SJSA1 (cell line): ENCODE measurements at regions not wholly inside any gene's neighbourhood (a gene's known extent, or its start where the extent isn't known, plus 50 kb on each side); places are given as distances from the start of the nearest gene placed in this dataset.
"Not testable (repeated sequence)": the region's sequence is repeated elsewhere in the genome, so short reads cannot be mapped to it uniquely, and the experiment has no call there.

Experiments used
- DNase-seq, 2 experiments: peaks; one replicate each; pipeline ENCODE4 v3.0.0-alpha.2; 2015 to 2020; ENCODE audit warnings: low spot score in 2 of 2, low read depth in 1 of 2
- H3K27ac ChIP-seq: fragments of 250-450 bp; sonication (Bioruptor Pico); 2 replicates; pipeline ENCODE4 v1.5.1; 2020; ENCODE audit warnings: mild to moderate bottlenecking, moderate library complexity
- H3K27me3 ChIP-seq: fragments of 250-450 bp; sonication (Bioruptor Pico); replicated peaks from 2 replicates; pipeline ENCODE4 v1.5.1; 2020; ENCODE audit warnings: mild to moderate bottlenecking, moderate library complexity
- H3K36me3 ChIP-seq: fragments of 250-450 bp; sonication (Bioruptor Pico); 2 replicates; pipeline ENCODE4 v1.5.1; 2020; ENCODE audit warnings: mild to moderate bottlenecking
- H3K4me1 ChIP-seq: fragments of 250-450 bp; sonication (Bioruptor Pico); replicated peaks from 2 replicates; pipeline ENCODE4 v1.6.1; 2021; ENCODE audit warnings: mild to moderate bottlenecking
- H3K4me3 ChIP-seq: fragments of 250-450 bp; sonication (Bioruptor Pico); 2 replicates; pipeline ENCODE4 v1.5.1; 2020; ENCODE audit warnings: mild to moderate bottlenecking
- H3K9me3 ChIP-seq: fragments of 250-450 bp; sonication (Bioruptor Pico); replicated peaks from 2 replicates; pipeline ENCODE4 v1.5.1; 2020; ENCODE audit warnings: mild to moderate bottlenecking

DNA sequence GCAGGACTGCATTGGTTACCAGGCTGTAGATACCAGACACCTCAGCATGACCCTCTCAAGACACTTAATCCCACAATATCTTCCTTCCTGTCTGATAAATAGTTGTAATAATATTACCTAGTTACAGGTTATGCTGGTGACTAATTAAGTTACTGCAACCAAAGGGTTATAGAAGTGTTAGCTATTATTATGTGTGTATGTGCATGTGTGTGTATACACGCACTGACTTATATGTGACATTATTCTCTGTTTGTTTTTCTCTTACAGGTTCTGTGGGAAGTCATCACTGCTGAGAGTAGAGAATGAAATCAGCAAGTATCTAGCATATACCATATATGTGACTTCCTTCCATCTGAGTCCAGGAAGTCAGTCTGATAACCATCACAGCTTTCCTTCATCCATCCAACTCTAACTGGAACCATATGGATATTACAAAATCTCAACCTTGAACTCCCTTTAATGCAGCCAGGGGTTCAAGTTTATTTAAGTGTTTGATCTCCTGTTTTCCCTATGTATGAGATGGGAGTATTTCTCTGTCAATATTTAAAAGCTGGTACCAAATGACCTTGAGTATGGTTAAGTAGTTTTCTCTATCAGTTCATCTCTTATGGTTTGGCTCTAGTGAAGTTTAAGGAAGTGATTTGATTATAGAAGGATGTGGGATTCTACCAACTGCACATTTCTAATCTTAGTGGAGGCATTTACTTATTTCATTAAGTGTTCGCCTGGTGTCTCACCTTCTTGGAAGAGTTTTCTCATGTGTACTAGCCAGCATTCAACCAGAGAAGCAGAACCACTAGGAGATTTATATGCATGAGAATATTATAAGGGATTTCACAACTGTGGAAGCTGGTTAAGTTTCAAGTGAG, 313.2 kb downstream of the HIVEP2 start:
- Histone ChIP-seq H3K36me3 (no peaks in the 10 kb centered on the region), H3K27ac (no peak overlapping the region), H3K4me1 (no peaks in the 10 kb centered on the region), H3K9me3 (no peaks in the 10 kb centered on the region), H3K4me3 (no peak overlapping the region), H3K27me3 (no peaks in the 10 kb centered on the region)
- no peak for DNase-seq

- no peak for DNase-seq
- Histone ChIP-seq H3K27ac (no peak overlapping the region), H3K36me3 (no peaks in the 10 kb centered on the region), H3K9me3 (no peaks in the 10 kb centered on the region), H3K4me3 (no peak overlapping the region), H3K27me3 (no peaks in the 10 kb centered on the region), H3K4me1 (no peaks in the 10 kb centered on the region)
Observed at GRCh38 chr6:142633317-142633716, 311.7 kb downstream of the HIVEP2 start.

- H3K4me3 ChIP-seq, result no peak overlapping the region
- H3K9me3 ChIP-seq, result no peaks in the 10 kb centered on the region
- H3K4me1 ChIP-seq, result no peaks in the 10 kb centered on the region
- H3K27ac ChIP-seq, result no peak overlapping the region
- no peaks in the 10 kb centered on the region for H3K36me3 ChIP-seq
- DNase-seq, result no peak
- 0 out of 2 replicates have a peak, but pooled peaks cover 3% of the 10 kb centered on the region for H3K27me3 ChIP-seq
Observed at GRCh38 chr6:142635130-142635529, 309.8 kb downstream of the HIVEP2 start.

DNA sequence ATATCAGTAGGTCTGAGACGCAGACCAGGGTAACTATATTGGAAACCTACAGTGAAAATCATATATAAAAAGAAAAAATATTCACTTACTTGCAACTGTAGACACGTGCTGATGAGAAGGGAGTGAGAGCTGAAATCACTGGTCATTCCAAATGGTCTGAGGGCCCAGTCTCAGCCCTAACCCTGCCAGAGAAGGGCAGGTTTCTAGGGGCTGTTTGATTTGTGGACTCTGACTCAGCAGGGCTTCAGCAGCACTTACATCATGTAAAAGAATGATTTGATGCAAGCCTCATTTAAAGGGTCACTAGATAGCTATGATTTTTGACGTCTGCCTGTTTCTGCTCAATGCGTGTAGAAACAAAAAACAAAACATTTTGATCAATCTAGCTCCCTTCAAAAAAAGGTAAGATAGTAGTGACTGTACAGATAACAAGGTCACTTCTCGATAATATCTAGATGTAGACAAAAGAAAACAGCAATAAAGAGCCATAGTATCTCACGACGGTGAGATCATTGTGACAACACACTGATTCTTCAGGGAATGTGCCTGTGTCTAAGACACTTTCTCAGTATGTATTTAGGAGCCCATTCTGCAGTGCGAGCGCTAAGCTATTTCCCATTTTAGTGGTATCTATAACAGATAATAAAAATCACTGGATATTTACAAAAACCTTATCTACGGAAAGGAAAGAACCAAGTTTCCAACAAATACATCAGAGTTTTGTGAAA, 307.2 kb downstream of the HIVEP2 start:
- Histone ChIP-seq H3K27ac (no peak overlapping the region), H3K9me3 (no peaks in the 10 kb centered on the region), H3K27me3 (0 out of 2 replicates have a peak, but pooled peaks cover 3% of the 10 kb centered on the region), H3K36me3 (no peaks in the 10 kb centered on the region), H3K4me3 (no peak overlapping the region), H3K4me1 (no peaks in the 10 kb centered on the region; the same call in 1 of the 2 replicates)
- no peak for DNase-seq

DNA sequence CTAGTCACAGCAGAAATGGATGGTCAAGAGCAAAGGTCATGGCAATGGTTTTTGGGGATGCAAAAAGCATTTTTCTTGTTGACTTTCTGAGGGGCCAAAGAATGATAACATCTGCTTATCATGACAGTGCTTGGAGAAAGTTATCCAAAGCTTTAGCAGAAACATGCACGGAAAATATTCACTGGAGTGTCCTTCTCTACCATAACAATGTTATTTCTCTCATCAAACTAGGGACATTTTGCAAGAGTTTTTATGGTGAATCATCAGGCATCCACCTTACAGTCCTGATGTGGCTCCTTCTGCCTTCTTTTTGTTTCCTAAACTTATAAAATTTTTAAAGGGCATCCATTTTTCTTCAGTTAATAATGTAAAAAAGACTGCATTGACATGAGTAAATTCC, 302.3 kb downstream of the HIVEP2 start:
- no peaks in the 10 kb centered on the region for H3K9me3 ChIP-seq
- no peaks in the 10 kb centered on the region for H3K36me3 ChIP-seq
- H3K27me3 ChIP-seq, result peaks cover 3% of the 10 kb centered on the region; the same call in 1 of the 2 replicates
- H3K4me3 ChIP-seq, result no peak overlapping the region
- no peaks in the 10 kb centered on the region; the same call in 1 of the 2 replicates for H3K4me1 ChIP-seq
- H3K27ac ChIP-seq, result no peak overlapping the region
- no peak for DNase-seq

DNA sequence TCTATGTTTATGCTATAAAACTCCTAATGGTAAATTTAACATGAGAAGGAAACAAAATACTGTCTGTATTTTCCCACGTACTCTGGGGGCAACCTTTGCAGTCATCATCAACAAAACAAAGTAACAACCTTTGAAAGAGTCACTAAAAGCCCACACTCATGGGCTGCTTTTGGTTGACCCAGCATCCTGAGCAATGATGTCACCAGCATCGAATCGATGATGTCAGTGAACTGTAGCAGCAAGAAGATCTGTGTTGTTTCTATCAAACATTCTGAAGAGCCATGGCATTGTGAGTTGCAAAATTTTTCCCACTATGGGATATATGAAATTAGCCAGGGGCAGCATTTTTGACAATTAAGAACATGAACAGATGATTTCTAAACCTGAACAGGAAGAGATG, 300.1 kb downstream of the HIVEP2 start:
- Histone ChIP-seq H3K4me1 (no peaks in the 10 kb centered on the region; the same call in 1 of the 2 replicates), H3K9me3 (no peaks in the 10 kb centered on the region), H3K27ac (no peak overlapping the region), H3K4me3 (no peak overlapping the region), H3K36me3 (no peaks in the 10 kb centered on the region), H3K27me3 (no peaks in the 10 kb centered on the region; the same call in 1 of the 2 replicates)
- no peak for DNase-seq

GRCh38 chr6:142645663-142646062, 299.3 kb downstream of the HIVEP2 start:
- no peaks in the 10 kb centered on the region for H3K36me3 ChIP-seq
- H3K27me3 ChIP-seq, result no peaks in the 10 kb centered on the region; the same call in 1 of the 2 replicates
- no peak overlapping the region for H3K27ac ChIP-seq
- H3K4me3 ChIP-seq, result no peak overlapping the region
- H3K9me3 ChIP-seq, result no peaks in the 10 kb centered on the region
- no peaks in the 10 kb centered on the region; the same call in 1 of the 2 replicates for H3K4me1 ChIP-seq
- no peak for DNase-seq

GRCh38 chr6:142647449-142648035, 297.4 kb downstream of the HIVEP2 start:
- no peaks in the 10 kb centered on the region for H3K9me3 ChIP-seq
- no peak overlapping the region for H3K4me3 ChIP-seq
- H3K27ac ChIP-seq, result no peak overlapping the region
- H3K4me1 ChIP-seq, result no peaks in the 10 kb centered on the region; the same call in 1 of the 2 replicates
- H3K27me3 ChIP-seq, result no peaks in the 10 kb centered on the region; the same call in 1 of the 2 replicates
- no peaks in the 10 kb centered on the region for H3K36me3 ChIP-seq
- no peak for DNase-seq

DNA sequence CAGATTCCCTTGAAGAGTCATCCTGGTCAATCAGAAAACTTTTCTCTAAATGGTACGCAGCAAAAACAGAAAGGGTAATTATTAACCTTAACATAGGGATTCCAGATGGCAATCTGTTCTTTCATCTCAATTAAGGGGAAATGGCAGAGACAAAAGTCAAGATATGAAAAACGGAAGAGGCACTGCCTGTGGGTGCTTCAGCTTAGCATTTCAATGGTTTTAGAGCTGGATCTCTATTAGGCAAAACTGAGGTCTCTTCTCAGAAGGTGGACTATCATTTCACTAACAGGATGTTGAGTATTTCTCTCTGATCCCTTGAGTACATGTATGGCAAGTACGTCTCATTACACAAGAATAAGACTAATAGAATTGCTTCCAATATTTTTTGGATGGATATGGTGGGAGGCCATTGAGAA, 296.9 kb downstream of the HIVEP2 start:
- DNase-seq, result no peak
- no peak overlapping the region for H3K4me3 ChIP-seq
- H3K27me3 ChIP-seq, result no peaks in the 10 kb centered on the region; the same call in 1 of the 2 replicates
- no peaks in the 10 kb centered on the region; the same call in 1 of the 2 replicates for H3K9me3 ChIP-seq
- H3K27ac ChIP-seq, result no peak overlapping the region
- no peaks in the 10 kb centered on the region for H3K4me1 ChIP-seq
- H3K36me3 ChIP-seq, result no peaks in the 10 kb centered on the region

DNA sequence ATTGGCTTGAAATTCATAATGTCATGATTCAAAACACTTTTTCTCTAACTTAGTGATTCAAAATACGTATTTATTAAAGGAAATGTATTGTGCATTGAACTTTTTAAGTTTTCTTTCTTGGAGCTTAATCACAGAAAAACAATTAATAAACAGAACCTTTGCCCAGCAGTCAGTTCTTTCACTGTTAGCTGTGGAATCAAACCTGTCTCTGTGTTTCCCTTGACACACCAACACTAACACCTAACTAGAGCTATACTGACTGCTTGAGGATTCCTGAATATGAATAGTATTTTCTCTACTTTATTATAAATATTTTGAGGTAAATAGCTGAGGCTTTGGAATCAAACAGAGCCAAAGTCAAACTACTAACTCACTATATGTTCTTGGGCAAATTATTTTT, 296.4 kb downstream of the HIVEP2 start:
- no peak overlapping the region for H3K27ac ChIP-seq
- DNase-seq, result no peak

DNA sequence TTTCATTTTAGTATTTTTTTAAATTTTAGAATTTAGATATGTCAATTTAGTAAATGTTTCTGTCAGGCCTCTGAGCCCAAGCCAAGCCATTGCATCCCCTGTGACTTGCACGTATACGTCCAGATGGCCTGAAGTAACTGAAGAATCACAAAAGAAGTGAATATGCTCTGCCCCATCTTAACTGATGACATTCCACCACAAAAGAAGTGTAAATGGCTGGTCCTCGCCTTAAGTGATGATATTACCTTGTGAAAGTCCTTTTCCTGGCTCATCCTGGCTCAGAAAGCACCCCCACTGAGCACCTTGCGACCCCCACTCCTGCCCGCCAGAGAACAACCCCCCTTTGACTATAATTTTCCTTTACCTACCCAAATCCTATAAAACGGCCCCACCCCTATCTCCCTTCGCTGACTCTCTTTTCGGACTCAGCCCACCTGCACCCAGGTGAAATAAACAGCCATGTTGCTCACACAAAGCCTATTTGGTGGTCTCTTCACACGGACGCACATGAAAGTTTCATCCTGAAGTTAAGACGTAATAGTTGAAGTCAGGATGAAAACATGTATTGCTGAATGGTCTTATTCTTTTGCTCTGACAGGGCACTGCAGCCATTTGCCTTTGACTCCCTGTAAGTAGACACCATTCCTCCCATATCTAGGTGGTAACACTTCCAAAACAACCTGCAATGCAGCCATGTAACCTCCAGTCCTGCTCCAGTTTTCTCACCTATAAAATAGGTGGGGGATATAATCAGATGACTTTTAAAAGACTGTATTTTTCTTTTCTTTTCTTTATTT, 295.3 kb downstream of the HIVEP2 start:
- not testable (repeated sequence) for DNase-seq, H3K36me3 ChIP-seq, H3K27ac ChIP-seq, H3K27me3 ChIP-seq, H3K9me3 ChIP-seq, H3K4me1 ChIP-seq, H3K4me3 ChIP-seq

More for the DNA sequence above, 296.4 kb downstream of the HIVEP2 start:
- Histone ChIP-seq H3K4me1 (no peaks in the 10 kb centered on the region), H3K9me3 (no peaks in the 10 kb centered on the region; the same call in 1 of the 2 replicates), H3K36me3 (no peaks in the 10 kb centered on the region), H3K27me3 (no peaks in the 10 kb centered on the region; the same call in 1 of the 2 replicates), H3K4me3 (no peak overlapping the region)

GRCh38 chr6:142651384-142651783, 293.6 kb downstream of the HIVEP2 start:
- H3K27ac ChIP-seq, result no peak overlapping the region
- H3K4me1 ChIP-seq, result no peaks in the 10 kb centered on the region
- no peak for DNase-seq
- no peak overlapping the region for H3K4me3 ChIP-seq
- H3K27me3 ChIP-seq, result no peaks in the 10 kb centered on the region; the same call in 1 of the 2 replicates
- H3K9me3 ChIP-seq, result no peaks in the 10 kb centered on the region; the same call in 1 of the 2 replicates
- H3K36me3 ChIP-seq, result no peaks in the 10 kb centered on the region
